SU-DHL-6 (cell line): ENCODE measurements at regions not wholly inside any gene's neighbourhood (a gene's known extent, or its start where the extent isn't known, plus 50 kb on each side); places are given as distances from the start of the nearest gene placed in this dataset.

ENCODE experiments used
- EZH2phosphoT487 ChIP-seq: fragments of 200-600 bp; sonication (generic), shearing (Covaris generic); conservative IDR thresholded peaks from 2 replicates; pipeline ENCODE4 v1.6.1; 2018; ENCODE audit warnings: mild to moderate bottlenecking, antibody characterized with exemption, low read length, moderate library complexity, mixed read lengths
- TF ChIP-seq, protein P1 (sequence below): fragments of 200-600 bp; sonication (generic); IDR thresholded peaks from one replicate; pipeline ENCODE4 v1.5.1; 2017; ENCODE audit warnings: antibody characterized with exemption, mild to moderate bottlenecking, low read length, moderate library complexity; ENCODE audit not compliant: insufficient read depth, poor library complexity, severe bottlenecking

DNA sequence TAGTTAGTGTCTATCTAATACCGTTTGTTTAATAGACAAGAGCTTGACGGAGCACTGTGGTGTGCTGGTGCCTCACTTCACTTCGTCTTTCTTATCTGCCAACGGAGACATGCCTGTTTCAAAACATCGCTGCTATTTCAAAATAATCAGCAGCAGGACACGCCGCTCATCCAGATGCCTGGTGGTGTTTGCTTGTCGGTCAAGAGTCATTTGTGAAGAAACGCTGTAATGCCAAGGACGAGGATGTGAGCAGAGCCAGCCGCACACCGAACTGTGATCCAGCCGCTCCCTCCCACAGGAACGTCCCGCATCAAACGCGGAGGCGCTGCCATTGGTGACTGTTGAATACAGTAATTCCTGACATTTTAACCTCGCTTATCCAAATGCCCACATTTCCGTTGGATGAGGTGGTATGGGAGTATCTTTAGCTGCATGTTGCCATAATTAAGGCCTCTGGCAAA, 432.4 kb downstream of the FBXO15 start:
- TF ChIP-seq, protein P1, sequence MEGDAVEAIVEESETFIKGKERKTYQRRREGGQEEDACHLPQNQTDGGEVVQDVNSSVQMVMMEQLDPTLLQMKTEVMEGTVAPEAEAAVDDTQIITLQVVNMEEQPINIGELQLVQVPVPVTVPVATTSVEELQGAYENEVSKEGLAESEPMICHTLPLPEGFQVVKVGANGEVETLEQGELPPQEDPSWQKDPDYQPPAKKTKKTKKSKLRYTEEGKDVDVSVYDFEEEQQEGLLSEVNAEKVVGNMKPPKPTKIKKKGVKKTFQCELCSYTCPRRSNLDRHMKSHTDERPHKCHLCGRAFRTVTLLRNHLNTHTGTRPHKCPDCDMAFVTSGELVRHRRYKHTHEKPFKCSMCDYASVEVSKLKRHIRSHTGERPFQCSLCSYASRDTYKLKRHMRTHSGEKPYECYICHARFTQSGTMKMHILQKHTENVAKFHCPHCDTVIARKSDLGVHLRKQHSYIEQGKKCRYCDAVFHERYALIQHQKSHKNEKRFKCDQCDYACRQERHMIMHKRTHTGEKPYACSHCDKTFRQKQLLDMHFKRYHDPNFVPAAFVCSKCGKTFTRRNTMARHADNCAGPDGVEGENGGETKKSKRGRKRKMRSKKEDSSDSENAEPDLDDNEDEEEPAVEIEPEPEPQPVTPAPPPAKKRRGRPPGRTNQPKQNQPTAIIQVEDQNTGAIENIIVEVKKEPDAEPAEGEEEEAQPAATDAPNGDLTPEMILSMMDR = no peak
- no peak for TF ChIP-seq EZH2phosphoT487
